HepG2 (cell line): ENCODE measurements at regions not wholly inside any gene's neighbourhood (a gene's known extent, or its start where the extent isn't known, plus 50 kb on each side); places are given as distances from the start of the nearest gene placed in this dataset.

Source experiments
- ATAC-seq: fragments of 200-7000 bp; cut with Tn5 transposase; 3 replicates; pipeline ENCODE4 v1.9.1; 2020; ENCODE audit warnings: mild to moderate bottlenecking, moderate library complexity
- BruUV-seq: library from RNA; stranded (reverse); fragments of 400-500 nt; replicated peaks from 2 replicates; lab custom pipeline; 2021; lab: Mats Ljungman, UMichigan
- CTCF ChIA-PET: fragments of 300-600 bp; formaldehyde crosslinking; extraction: SDS; loops from one replicate; lab custom pipeline; 2021; ENCODE audit warnings: low total read pairs, inconsistent platforms, low intra/inter-chr PET ratio; lab: Yijun Ruan, JAX
- POLR2A ChIA-PET: fragments of 350-600 bp; sonication (Branson Sonifier 250); formaldehyde crosslinking; loops from one replicate; lab custom pipeline; 2020; ENCODE audit warnings: antibody characterized with exemption, inconsistent platforms; lab: Yijun Ruan, JAX
- DNase-seq: peaks from one replicate; pipeline ENCODE4 v3.0.0-alpha.2; 2015; ENCODE audit warnings: low spot score
- FAIRE-seq: peaks from 3 replicates; lab custom pipeline; 2011; peaks lifted over from hg19 to GRCh38; lab: Jason Lieb, UNC
- H2AFZ ChIP-seq: one replicate; pipeline ENCODE4 v1.6.1; 2011; ENCODE audit warnings: low read length, inconsistent platforms
- H3K27ac ChIP-seq: fragments of 300-600 bp; 3 replicates; pipeline ENCODE4 v1.8.0; 2011; ENCODE audit warnings: mixed run types, mild to moderate bottlenecking, mixed read lengths, low read length, inconsistent platforms; ENCODE audit not compliant: insufficient read depth; ENCODE audit errors: extremely low read length
- H3K27me3 ChIP-seq, 2 experiments: fragments of 200-600 bp in 1 of 2; 2 replicates in 1 of 2; 3 replicates in 1 of 2; pipeline versions ENCODE4 v1.6.0 to v1.8.0; 2011; ENCODE audit warnings: low read length in 2 of 2, mild to moderate bottlenecking in 2 of 2, moderate library complexity in 2 of 2, inconsistent platforms in 1 of 2; ENCODE audit not compliant: insufficient read depth in 2 of 2, control insufficient read depth in 1 of 2
- H3K36me3 ChIP-seq, 2 experiments: fragments of 200-600 bp in 1 of 2; replicated peaks in 1 of 2; 2 replicates in 1 of 2; 3 replicates in 1 of 2; pipeline versions ENCODE4 v1.5.1 to v1.8.0; 2011; ENCODE audit warnings: low read length in 2 of 2, inconsistent platforms in 1 of 2; ENCODE audit not compliant: insufficient read depth in 2 of 2, control insufficient read depth in 1 of 2
- H3K4me1 ChIP-seq: 2 replicates; pipeline ENCODE4 v1.5.1; 2012; ENCODE audit warnings: low read length, inconsistent platforms; ENCODE audit not compliant: insufficient read depth
- H3K4me2 ChIP-seq: 2 replicates; pipeline ENCODE4 v1.6.0; 2011; ENCODE audit warnings: low read depth, low read length, inconsistent platforms
- H3K4me3 ChIP-seq, 3 experiments: fragments of 200-600 bp in 1 of 3; sonication (generic), shearing (Covaris generic) in 1 of 3; replicated peaks in 1 of 3; 2 replicates each; pipeline ENCODE4 v1.5.1; 2011 to 2016; ENCODE audit warnings: low read length in 3 of 3, inconsistent platforms in 2 of 3, low read depth in 2 of 3, mild to moderate bottlenecking in 2 of 3, control low read depth in 1 of 3, mixed read lengths in 1 of 3; ENCODE audit not compliant: insufficient read depth in 1 of 3
- H3K79me2 ChIP-seq: one replicate; pipeline ENCODE4 v1.6.1; 2011; ENCODE audit warnings: low read length, inconsistent platforms; ENCODE audit not compliant: insufficient read depth
- H3K9ac ChIP-seq: 2 replicates; pipeline ENCODE4 v1.6.0; 2011; ENCODE audit warnings: mild to moderate bottlenecking, low read depth, low read length, inconsistent platforms; ENCODE audit not compliant: insufficient read depth
- H3K9me3 ChIP-seq: 2 replicates; pipeline ENCODE4 v1.5.1; 2012; ENCODE audit warnings: mild to moderate bottlenecking, low read length
- H4K20me1 ChIP-seq: 2 replicates; pipeline ENCODE4 v1.6.0; 2011; ENCODE audit warnings: inconsistent platforms, mild to moderate bottlenecking, low read length, moderate library complexity; ENCODE audit not compliant: insufficient read depth
- BRF2 ChIP-seq: sonication (generic); formaldehyde crosslinking; IDR thresholded peaks from 2 replicates; pipeline ENCODE4 v1.8.1; 2022; ENCODE audit warnings: mild to moderate bottlenecking, missing genetic modification reagents
- ELF1 ChIP-seq: sonication (generic); formaldehyde crosslinking; IDR thresholded peaks from 2 replicates; pipeline ENCODE4 v1.4.0; 2020; ENCODE audit warnings: missing genetic modification reagents
- FOXM1 ChIP-seq: sonication (generic); formaldehyde crosslinking; IDR thresholded peaks from 2 replicates; pipeline ENCODE4 v1.5.0; 2020; ENCODE audit warnings: missing genetic modification reagents
- IKZF1 ChIP-seq: fragments of 450-650 bp; IDR thresholded peaks from 2 replicates; pipeline ENCODE4 v1.7.1; 2016
- IKZF4 ChIP-seq: sonication (generic); formaldehyde crosslinking; IDR thresholded peaks from 2 replicates; pipeline ENCODE4 v1.5.1; 2020; ENCODE audit warnings: borderline replicate concordance, mild to moderate bottlenecking, low read depth, missing genetic modification reagents; ENCODE audit errors: not compliant biosample characterization
- MED13 ChIP-seq: sonication (generic); formaldehyde crosslinking; IDR thresholded peaks from 2 replicates; pipeline ENCODE4 v1.5.0; 2020; ENCODE audit warnings: missing genetic modification reagents
- MXD3 ChIP-seq: IDR thresholded peaks from 2 replicates; pipeline ENCODE4 v1.6.1; 2016; ENCODE audit warnings: mild to moderate bottlenecking, missing biosample characterization, missing genetic modification reagents
- NR2C2 ChIP-seq: sonication (generic); formaldehyde crosslinking; IDR thresholded peaks from 2 replicates; pipeline ENCODE4 v1.4.0; 2020; ENCODE audit warnings: missing genetic modification reagents, mild to moderate bottlenecking, moderate library complexity, borderline replicate concordance
- SATB2 ChIP-seq: sonication (generic); formaldehyde crosslinking; IDR thresholded peaks from 2 replicates; pipeline ENCODE4 v1.5.0; 2020; ENCODE audit warnings: missing genetic modification reagents
- SIX4 ChIP-seq: sonication (generic); formaldehyde crosslinking; IDR thresholded peaks from 2 replicates; pipeline ENCODE4 v1.4.0; 2020; ENCODE audit warnings: missing genetic modification reagents
- TAF15 ChIP-seq: fragments of 200-400 bp; formaldehyde crosslinking; IDR thresholded peaks from one replicate; pipeline ENCODE4 v1.6.1; 2018; ENCODE audit warnings: mild to moderate bottlenecking, low read depth, low read length; ENCODE audit not compliant: poor library complexity, severe bottlenecking
- ZBTB38 ChIP-seq: sonication (generic); formaldehyde crosslinking; IDR thresholded peaks from 2 replicates; pipeline ENCODE4 v1.5.1; 2020; ENCODE audit warnings: mild to moderate bottlenecking, missing genetic modification reagents
- ZBTB40 ChIP-seq, 2 experiments: fragments of 450-650 bp in 1 of 2; sonication (generic) in 1 of 2; formaldehyde crosslinking in 1 of 2; IDR thresholded peaks; 2 replicates each; pipeline versions ENCODE4 v1.6.1 to v1.8.0; 2016 to 2022; ENCODE audit warnings: antibody characterized with exemption in 1 of 2, mild to moderate bottlenecking in 1 of 2, missing genetic modification reagents in 1 of 2
- ZNF121 ChIP-seq: sonication (generic); formaldehyde crosslinking; IDR thresholded peaks from 2 replicates; pipeline ENCODE4 v1.5.0; 2020; ENCODE audit warnings: mild to moderate bottlenecking, missing genetic modification reagents
- ZNF251 ChIP-seq: sonication (generic); formaldehyde crosslinking; IDR thresholded peaks from 2 replicates; pipeline ENCODE4 v1.9.0; 2021; ENCODE audit warnings: mild to moderate bottlenecking, missing genetic modification reagents
- WGBS: methylation state at CpG from one replicate; pipeline ENCODE4 v1.1.6; 2017; ENCODE audit warnings: low lambda C conversion rate; 5-methylcytosine and 5-hydroxymethylcytosine counted together
- in situ Hi-C: cut with HindIII; loops from 2 replicates; pipeline ENCODE4 v1.10.0; 2017; ENCODE audit warnings: low pct_unique_long_range_greater_than_20kb; ENCODE audit not compliant: extremely low pct_ligation_motif_present
- intact Hi-C: fragments of 100-400 bp; cut with micrococcal nuclease; formaldehyde crosslinking; loops from one replicate; pipeline ENCODE4 v1.10.0; 2022; ENCODE audit not compliant: unreplicated experiment

DNA sequence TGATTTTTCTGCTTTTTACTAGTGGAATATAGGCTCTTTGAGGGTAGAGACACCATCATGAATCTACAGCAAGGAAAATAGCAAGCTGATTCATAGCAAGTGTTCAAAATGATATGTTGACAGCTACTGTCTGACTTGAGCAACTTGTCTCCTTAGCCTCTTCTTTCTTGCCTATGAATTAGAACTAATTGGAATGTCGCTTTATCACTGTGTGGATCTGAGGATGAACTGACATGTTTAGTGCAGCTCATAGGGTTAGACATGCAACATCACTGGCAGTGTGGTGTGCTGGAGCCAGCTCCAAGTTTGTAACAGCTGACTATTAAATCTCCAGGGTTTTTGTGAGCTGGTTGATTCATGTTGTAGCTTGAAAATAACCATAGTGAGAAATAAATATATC, 1068.4 kb downstream of the PCDH18 start (continued):
- TF ChIP-seq BRF2 (CRISPR knock-in tag) (no peak), ZBTB38 (CRISPR knock-in tag) (no peak), IKZF4 (CRISPR knock-in tag) (no peak)

DNA sequence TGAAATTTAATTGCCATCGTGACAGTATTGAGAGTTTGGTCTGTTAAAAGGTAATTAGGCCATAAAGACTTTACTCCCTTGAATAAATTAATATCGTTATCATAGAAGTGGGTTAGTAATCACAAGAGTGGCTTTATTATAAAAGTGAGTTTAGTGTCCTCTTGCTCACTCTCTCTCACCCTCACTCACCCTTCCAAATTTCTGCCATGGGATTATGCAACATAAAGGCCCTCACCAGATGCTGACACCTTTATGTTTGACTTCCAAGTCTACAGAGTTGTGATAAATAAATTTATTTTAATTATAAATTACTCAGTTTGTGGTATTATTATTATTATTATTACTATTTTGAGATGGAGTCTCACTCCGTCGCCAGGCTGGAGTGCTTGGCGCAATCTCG, 1070.8 kb downstream of the PCDH18 start:
- ATAC-seq (no peak), DNase-seq (no peak), FAIRE-seq (no peak)
- no peaks in the 10 kb centered on the region for H3K9me3 ChIP-seq
- H4K20me1 ChIP-seq = no peaks in the 10 kb centered on the region
- H3K27ac ChIP-seq = no peak overlapping the region
- no TSS peak for BruUV-seq
- H3K9ac ChIP-seq = no peak overlapping the region
- H2AFZ ChIP-seq = no peak overlapping the region
- intact Hi-C loops (no loop called here), in situ Hi-C loops (no loop called here)
- H3K4me3 ChIP-seq = no peak overlapping the region
- H3K79me2 ChIP-seq = no peaks in the 10 kb centered on the region
- no peak overlapping the region for H3K4me2 ChIP-seq
- WGBS = 25% methylated on average over 6 of the region's 6 CpGs
- ChIA-PET CTCF (no interaction called here), POLR2A (no interaction called here)
- no peaks in the 10 kb centered on the region for H3K36me3 ChIP-seq
- no peaks in the 10 kb centered on the region for H3K27me3 ChIP-seq
- H3K4me1 ChIP-seq = no peaks in the 10 kb centered on the region
- no peak for TF ChIP-seq NR2C2 (CRISPR knock-in tag)
- no peak for TF ChIP-seq SIX4 (CRISPR knock-in tag)
- TF ChIP-seq ELF1 = no peak
- TF ChIP-seq TAF15 = no peak
- no peak for TF ChIP-seq IKZF1
- TF ChIP-seq FOXM1 = no peak
- TF ChIP-seq MED13 (CRISPR knock-in tag) = no peak
- no peak for TF ChIP-seq ZBTB40 (IDR thresholded peaks at IDR 0.05)
- TF ChIP-seq ZBTB40 (CRISPR knock-in tag; IDR thresholded peaks at IDR 0.05) = no peak
- no peak for TF ChIP-seq SATB2 (CRISPR knock-in tag)
- TF ChIP-seq ZNF121 (CRISPR knock-in tag) = no peak
- no peak for TF ChIP-seq MXD3
- no peak for TF ChIP-seq ZNF251 (CRISPR knock-in tag)
